HEK293T (cell line): ENCODE measurements at regions not wholly inside any gene's neighbourhood (a gene's known extent, or its start where the extent isn't known, plus 50 kb on each side); places are given as distances from the start of the nearest gene placed in this dataset.

Experiments
- CTBP1 ChIP-seq: fragments of 450-650 bp; IDR thresholded peaks from 2 replicates; pipeline ENCODE4 v1.6.1; 2016; ENCODE audit warnings: borderline replicate concordance
- FOXA1 ChIP-seq: fragments of 450-650 bp; IDR thresholded peaks from 2 replicates; pipeline ENCODE4 v1.6.1; 2016; ENCODE audit warnings: mild to moderate bottlenecking
- FOXK2 ChIP-seq: fragments of 450-650 bp; IDR thresholded peaks from 2 replicates; pipeline ENCODE4 v1.6.1; 2016; ENCODE audit warnings: mild to moderate bottlenecking
- FOXM1 ChIP-seq: fragments of 450-650 bp; IDR thresholded peaks from 2 replicates; pipeline ENCODE4 v1.6.1; 2017; ENCODE audit warnings: mild to moderate bottlenecking, borderline replicate concordance
- L3MBTL2 ChIP-seq: fragments of 450-650 bp; conservative IDR thresholded peaks from 2 replicates; pipeline ENCODE4 v1.6.1; 2016; ENCODE audit warnings: mild to moderate bottlenecking
- LEF1 ChIP-seq: fragments of 450-650 bp; IDR thresholded peaks from 2 replicates; pipeline ENCODE4 v1.6.1; 2017; ENCODE audit warnings: mild to moderate bottlenecking, borderline replicate concordance
- SP1 ChIP-seq: fragments of 450-650 bp; IDR thresholded peaks from 2 replicates; pipeline ENCODE4 v1.6.1; 2017
- SUZ12 ChIP-seq: fragments of 450-650 bp; IDR thresholded peaks from 2 replicates; pipeline ENCODE4 v1.6.1; 2016; ENCODE audit warnings: mild to moderate bottlenecking
- TARDBP ChIP-seq: fragments of 450-650 bp; IDR thresholded peaks from 2 replicates; pipeline ENCODE4 v1.6.1; 2016
- ZNF384 ChIP-seq: fragments of 450-650 bp; IDR thresholded peaks from 2 replicates; pipeline ENCODE4 v1.6.1; 2016

DNA sequence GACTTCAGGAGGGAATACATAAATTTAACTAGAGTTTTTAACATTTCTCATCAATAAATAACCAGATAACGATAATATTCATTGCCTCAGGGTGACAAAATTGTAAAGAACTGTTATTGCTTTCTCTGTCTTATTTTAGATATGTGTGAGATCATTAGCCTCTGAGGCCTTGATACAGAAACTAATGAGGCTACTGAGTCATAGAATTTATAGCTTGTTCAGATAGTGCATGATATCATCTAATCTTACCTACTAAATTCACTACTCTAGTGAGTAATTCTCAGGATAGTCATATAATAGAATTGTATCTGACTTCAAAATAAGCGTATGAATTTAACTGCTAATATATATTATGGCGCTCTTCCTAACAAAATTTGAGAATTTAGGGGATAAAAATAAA is 360.8 kb upstream of the KLHL1 start:
- TF ChIP-seq TARDBP: no peak
- no peak for TF ChIP-seq SP1
- TF ChIP-seq ZNF384: no peak
- TF ChIP-seq SUZ12: no peak
- no peak for TF ChIP-seq L3MBTL2
- no peak for TF ChIP-seq FOXK2
- no peak for TF ChIP-seq CTBP1
- TF ChIP-seq LEF1: no peak
- TF ChIP-seq FOXA1: no peak
- TF ChIP-seq FOXM1: no peak
